Tibial artery (tissue), 4 donors: ENCODE measurements at regions not wholly inside any gene's neighbourhood (a gene's known extent, or its start where the extent isn't known, plus 50 kb on each side); places are given as distances from the start of the nearest gene placed in this dataset.

ENCODE experiments used
- DNase-seq, 2 donors: peaks; one replicate each; pipeline ENCODE4 v3.0.0-alpha.2; 2019
- H3K27ac ChIP-seq, 2 donors: fragments of 200-600 bp; sonication (generic) in 1 of 2; 1 replicate in 1 of 2; 2 replicates in 1 of 2; pipeline ENCODE4 v1.5.1; 2018 to 2019; ENCODE audit warnings: mild to moderate bottlenecking in 1 of 2
- H3K27me3 ChIP-seq, 2 donors: fragments of 200-600 bp; sonication (generic) in 1 of 2; one replicate each; pipeline versions ENCODE4 v1.5.1 to v1.6.0; 2016 to 2019
- H3K36me3 ChIP-seq, 3 donors: fragments of 200-600 bp; sonication (generic) in 2 of 3; one replicate each; pipeline ENCODE4 v1.5.1; 2016 to 2019; ENCODE audit warnings: mild to moderate bottlenecking in 2 of 3
- H3K4me1 ChIP-seq, 4 donors: fragments of 200-600 bp; sonication (generic) in 2 of 4; 1 replicate in 3 of 4; 2 replicates in 1 of 4; pipeline ENCODE4 v1.5.1; 2016 to 2019
- H3K4me3 ChIP-seq, 2 donors: fragments of 200-600 bp; sonication (generic) in 1 of 2; 1 replicate in 1 of 2; 2 replicates in 1 of 2; pipeline ENCODE4 v1.5.1; 2018 to 2019; ENCODE audit warnings: mild to moderate bottlenecking in 2 of 2
- H3K9me3 ChIP-seq, 3 donors: fragments of 200-600 bp; sonication (generic) in 1 of 3; one replicate each; pipeline ENCODE4 v1.5.1; 2016 to 2019
- intact Hi-C: fragments of 100-400 bp; cut with DNase I; formaldehyde crosslinking; loops from one replicate; pipeline ENCODE4 v1.15.0; 2023; ENCODE audit warnings: low total_unique reads
- TF ChIP-seq, protein P1 (sequence below), 2 experiments: fragments of 200-600 bp in 1 of 2; fragments of 450-650 bp in 1 of 2; IDR thresholded peaks; one replicate each; pipeline ENCODE4 v1.5.1; 2017 to 2019; ENCODE audit warnings: antibody characterized with exemption in 2 of 2, mild to moderate bottlenecking in 1 of 2, moderate library complexity in 1 of 2

- no peaks in the 10 kb centered on the region for H3K27me3 ChIP-seq
- peaks cover 0 to 8% (median 1%) of the 10 kb centered on the region in 4 donors for H3K4me1 ChIP-seq
- intact Hi-C loops, result no loop called here
- DNase-seq, result no peak
- no peaks in the 10 kb centered on the region for H3K9me3 ChIP-seq
- H3K36me3 ChIP-seq, result no peaks in the 10 kb centered on the region
- no peak overlapping the region for H3K27ac ChIP-seq
- H3K4me3 ChIP-seq, result no peak overlapping the region
- TF ChIP-seq, protein P1, sequence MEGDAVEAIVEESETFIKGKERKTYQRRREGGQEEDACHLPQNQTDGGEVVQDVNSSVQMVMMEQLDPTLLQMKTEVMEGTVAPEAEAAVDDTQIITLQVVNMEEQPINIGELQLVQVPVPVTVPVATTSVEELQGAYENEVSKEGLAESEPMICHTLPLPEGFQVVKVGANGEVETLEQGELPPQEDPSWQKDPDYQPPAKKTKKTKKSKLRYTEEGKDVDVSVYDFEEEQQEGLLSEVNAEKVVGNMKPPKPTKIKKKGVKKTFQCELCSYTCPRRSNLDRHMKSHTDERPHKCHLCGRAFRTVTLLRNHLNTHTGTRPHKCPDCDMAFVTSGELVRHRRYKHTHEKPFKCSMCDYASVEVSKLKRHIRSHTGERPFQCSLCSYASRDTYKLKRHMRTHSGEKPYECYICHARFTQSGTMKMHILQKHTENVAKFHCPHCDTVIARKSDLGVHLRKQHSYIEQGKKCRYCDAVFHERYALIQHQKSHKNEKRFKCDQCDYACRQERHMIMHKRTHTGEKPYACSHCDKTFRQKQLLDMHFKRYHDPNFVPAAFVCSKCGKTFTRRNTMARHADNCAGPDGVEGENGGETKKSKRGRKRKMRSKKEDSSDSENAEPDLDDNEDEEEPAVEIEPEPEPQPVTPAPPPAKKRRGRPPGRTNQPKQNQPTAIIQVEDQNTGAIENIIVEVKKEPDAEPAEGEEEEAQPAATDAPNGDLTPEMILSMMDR (IDR thresholded peaks at IDR 0.05), result no peak
Measured at GRCh38 chr9:103399535-103399934, 404.4 kb downstream of the CYLC2 start.

- peaks cover 0 to 17% (median 5%) of the 10 kb centered on the region in 4 donors for H3K4me1 ChIP-seq
- no peak overlapping the region for H3K4me3 ChIP-seq
- DNase-seq, result no peak
- H3K36me3 ChIP-seq, result no peaks in the 10 kb centered on the region
- no peaks in the 10 kb centered on the region for H3K9me3 ChIP-seq
- intact Hi-C loops, result no loop called here
- TF ChIP-seq, protein P1 (IDR thresholded peaks at IDR 0.05), result no peak
- H3K27me3 ChIP-seq, result no peaks in the 10 kb centered on the region
- H3K27ac ChIP-seq, result no peak overlapping the region
Measured at GRCh38 chr9:103407260-103407659, 412.1 kb downstream of the CYLC2 start.

DNA sequence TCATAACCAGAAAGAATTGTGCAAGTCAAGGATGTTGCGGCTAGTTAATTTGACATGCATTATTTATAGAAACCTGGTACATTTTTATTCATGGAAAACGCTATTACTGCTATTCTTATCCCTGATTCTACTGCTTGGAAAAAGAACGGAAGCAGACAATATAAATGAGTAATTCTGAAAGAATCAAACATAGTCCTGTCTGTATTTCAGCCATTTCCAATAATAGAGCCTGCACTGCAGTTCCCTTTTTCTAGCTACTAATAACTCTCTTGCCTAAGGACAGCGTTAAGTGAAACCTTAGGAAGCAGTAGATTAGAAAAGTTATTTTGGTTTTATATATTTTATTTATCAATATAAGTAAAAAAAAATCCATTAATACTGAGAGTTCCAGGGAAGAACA, 414.9 kb downstream of the CYLC2 start:
- no peaks in the 10 kb centered on the region for H3K27me3 ChIP-seq
- no peak for DNase-seq
- no peaks in the 10 kb centered on the region for H3K9me3 ChIP-seq
- H3K36me3 ChIP-seq, result no peaks in the 10 kb centered on the region
- intact Hi-C loops, result no loop called here
- H3K4me1 ChIP-seq, result peaks cover 0 to 17% (median 5%) of the 10 kb centered on the region in 4 donors
- H3K27ac ChIP-seq, result peak overlapping the region in 1 of 2 donors; percentile 39
- no peak overlapping the region for H3K4me3 ChIP-seq
- TF ChIP-seq, protein P1 (IDR thresholded peaks at IDR 0.05), result no peak

- Histone ChIP-seq H3K9me3 (no peaks in the 10 kb centered on the region), H3K27ac (no peak overlapping the region), H3K4me3 (no peak overlapping the region), H3K4me1 (no peaks in the 10 kb centered on the region), H3K27me3 (no peaks in the 10 kb centered on the region), H3K36me3 (no peaks in the 10 kb centered on the region)
- intact Hi-C loops, result no loop called here
- TF ChIP-seq, protein P1 (IDR thresholded peaks at IDR 0.05), result no peak
- no peak for DNase-seq
Measured at GRCh38 chr9:103427696-103428095, 432.6 kb downstream of the CYLC2 start.

DNA sequence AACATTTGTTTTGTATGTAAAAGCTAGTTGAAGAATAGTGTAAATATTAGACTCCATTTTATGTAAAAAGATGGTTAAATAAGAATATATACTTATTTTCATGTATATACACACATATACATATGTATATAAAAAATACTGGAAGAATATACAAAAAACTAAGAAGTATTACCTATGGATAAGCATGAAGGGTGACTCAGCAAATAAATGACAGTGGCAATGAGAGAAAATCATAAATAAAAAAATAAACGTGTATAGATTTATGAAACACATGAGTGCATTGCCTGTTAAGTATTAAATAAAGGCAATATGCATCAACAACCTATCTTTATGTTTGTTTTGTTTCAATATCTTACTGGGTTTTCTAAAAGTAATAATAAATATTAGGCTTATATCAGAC, 435.3 kb downstream of the CYLC2 start:
- no peak overlapping the region for H3K4me3 ChIP-seq
- H3K4me1 ChIP-seq, result no peaks in the 10 kb centered on the region
- no peaks in the 10 kb centered on the region for H3K27me3 ChIP-seq
- no peak for DNase-seq
- H3K36me3 ChIP-seq, result no peaks in the 10 kb centered on the region
- H3K27ac ChIP-seq, result no peak overlapping the region
- intact Hi-C loops, result no loop called here
- H3K9me3 ChIP-seq, result no peaks in the 10 kb centered on the region
- TF ChIP-seq, protein P1 (IDR thresholded peaks at IDR 0.05), result no peak

DNA sequence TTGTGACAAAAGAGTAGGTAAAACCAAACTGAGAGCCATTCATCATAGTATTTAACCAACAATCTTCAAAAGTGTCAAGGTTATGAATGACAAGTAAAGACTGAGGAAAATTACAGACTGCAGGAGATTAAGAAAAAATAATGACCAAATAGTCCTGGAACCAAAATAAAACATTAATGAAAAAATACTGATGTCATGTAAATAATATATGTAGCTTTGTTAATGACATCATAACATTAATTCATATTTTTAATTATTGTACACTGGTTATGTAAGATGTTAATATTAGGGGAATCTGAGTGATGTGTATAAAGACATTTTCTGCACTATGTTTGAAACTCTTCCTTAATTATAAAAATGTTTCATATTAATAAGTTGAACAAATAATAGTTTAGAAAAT, 436.7 kb downstream of the CYLC2 start:
- H3K4me3 ChIP-seq, result no peak overlapping the region
- no peaks in the 10 kb centered on the region for H3K36me3 ChIP-seq
- H3K4me1 ChIP-seq, result no peaks in the 10 kb centered on the region
- H3K9me3 ChIP-seq, result no peaks in the 10 kb centered on the region
- DNase-seq, result no peak
- intact Hi-C loops, result no loop called here
- H3K27ac ChIP-seq, result no peak overlapping the region
- TF ChIP-seq, protein P1 (IDR thresholded peaks at IDR 0.05), result no peak
- no peaks in the 10 kb centered on the region for H3K27me3 ChIP-seq
